Endothelial cell of umbilical vein (primary cell): ENCODE measurements at regions not wholly inside any gene's neighbourhood (a gene's known extent, or its start where the extent isn't known, plus 50 kb on each side); places are given as distances from the start of the nearest gene placed in this dataset.
"Not testable (repeated sequence)": the region's sequence is repeated elsewhere in the genome, so short reads cannot be mapped to it uniquely, and the experiment has no call there.

ENCODE experiments used
- BruUV-seq: library from RNA; stranded (reverse); fragments of 400-500 nt; replicated peaks from 2 replicates; lab custom pipeline; 2021; lab: Mats Ljungman, UMichigan
- CTCF ChIA-PET: fragments of 300-600, 350-600 bp; sonication (Branson Sonifier 250); formaldehyde crosslinking; loops from one replicate; lab custom pipeline; 2021; ENCODE audit warnings: antibody characterized with exemption, inconsistent platforms; lab: Charles Lee
- POLR2A ChIA-PET: fragments of 300-600, 350-600 bp; sonication (Branson Sonifier 250); formaldehyde crosslinking; loops from one replicate; lab custom pipeline; 2021; ENCODE audit warnings: antibody characterized with exemption, inconsistent platforms; lab: Charles Lee
- DNase-seq: peaks from one replicate; pipeline ENCODE4 v3.0.0-alpha.2; 2011; ENCODE audit warnings: low read depth, low spot score
- FAIRE-seq: peaks from 2 replicates; lab custom pipeline; 2011; peaks lifted over from hg19 to GRCh38; lab: Jason Lieb, UNC
- H2AFZ ChIP-seq: 2 replicates; pipeline ENCODE4 v1.6.0; 2012; ENCODE audit warnings: low read depth, low read length, control low read depth, inconsistent platforms
- H3K27ac ChIP-seq: 2 replicates; pipeline ENCODE4 v1.5.1; 2011; ENCODE audit warnings: low read depth, mild to moderate bottlenecking, control low read depth, low read length, moderate library complexity; ENCODE audit not compliant: insufficient read depth
- H3K27me3 ChIP-seq, 2 experiments: 2 replicates each; pipeline versions ENCODE4 v1.6.0 to v1.6.1; 2011; ENCODE audit warnings: low read length in 2 of 2, mixed read lengths in 1 of 2; ENCODE audit not compliant: control insufficient read depth in 2 of 2, insufficient read depth in 2 of 2
- H3K36me3 ChIP-seq, 2 experiments: 2 replicates in 1 of 2; 3 replicates in 1 of 2; pipeline ENCODE4 v1.5.1; 2011; ENCODE audit warnings: low read length in 2 of 2, mild to moderate bottlenecking in 1 of 2, moderate library complexity in 1 of 2; ENCODE audit not compliant: control insufficient read depth in 2 of 2, insufficient read depth in 2 of 2; ENCODE audit errors: extremely low read depth in 1 of 2
- H3K4me1 ChIP-seq: 3 replicates; pipeline ENCODE4 v1.5.1; 2011; ENCODE audit warnings: mild to moderate bottlenecking, low read length; ENCODE audit not compliant: control insufficient read depth, insufficient read depth; ENCODE audit errors: extremely low read depth
- H3K4me2 ChIP-seq: 2 replicates; pipeline ENCODE4 v1.6.1; 2011; ENCODE audit warnings: low read length, control low read depth, mixed read lengths; ENCODE audit not compliant: insufficient read depth
- H3K4me3 ChIP-seq, 3 experiments: fragments of 200-600 bp in 1 of 3; sonication (generic), shearing (Covaris generic) in 1 of 3; replicated peaks in 1 of 3; 2 replicates each; pipeline ENCODE4 v1.5.1; 2011 to 2016; ENCODE audit warnings: control low read depth in 3 of 3, low read length in 3 of 3, mild to moderate bottlenecking in 2 of 3, inconsistent platforms in 1 of 3, low read depth in 1 of 3, moderate library complexity in 1 of 3; ENCODE audit not compliant: insufficient read depth in 1 of 3
- H3K79me2 ChIP-seq: 2 replicates; pipeline ENCODE4 v1.6.0; 2012; ENCODE audit warnings: low read length, inconsistent platforms; ENCODE audit not compliant: control insufficient read depth, insufficient read depth
- H3K9ac ChIP-seq: replicated peaks from 2 replicates; pipeline ENCODE3; 2011; ENCODE audit warnings: low read length, control low read depth; ENCODE audit not compliant: insufficient read depth; ENCODE audit errors: extremely low read depth
- H3K9me1 ChIP-seq: replicated peaks from 3 replicates; pipeline ENCODE4 v1.6.0; 2011; ENCODE audit warnings: mild to moderate bottlenecking, low read length; ENCODE audit not compliant: control insufficient read depth, insufficient read depth; ENCODE audit errors: extremely low read depth
- H3K9me3 ChIP-seq: replicated peaks from 2 replicates; pipeline ENCODE4 v1.5.1; 2012; ENCODE audit warnings: low read length, inconsistent platforms; ENCODE audit not compliant: control insufficient read depth, insufficient read depth
- H4K20me1 ChIP-seq: replicated peaks from 2 replicates; pipeline ENCODE3; 2011; ENCODE audit warnings: mild to moderate bottlenecking, low read length; ENCODE audit not compliant: control insufficient read depth, insufficient read depth; ENCODE audit errors: extremely low read depth
- EZH2 ChIP-seq: IDR thresholded peaks from 2 replicates; pipeline ENCODE4 v1.6.1; 2012; ENCODE audit warnings: borderline replicate concordance, low read depth, mild to moderate bottlenecking, moderate library complexity, low read length, inconsistent platforms; ENCODE audit not compliant: severe bottlenecking
- FOS ChIP-seq: IDR thresholded peaks from 2 replicates; pipeline ENCODE4 v1.6.1; 2011; ENCODE audit warnings: mild to moderate bottlenecking, low read length, moderate library complexity, borderline replicate concordance; ENCODE audit not compliant: insufficient read depth
- POLR2AphosphoS5 ChIP-seq: IDR thresholded peaks from 2 replicates; pipeline ENCODE4 v1.6.1; 2012; ENCODE audit warnings: low read depth, mild to moderate bottlenecking, control low read depth, low read length, moderate library complexity; ENCODE audit not compliant: insufficient read depth
- dilution Hi-C: fragments of 300-500 bp; cut with MboI; formaldehyde crosslinking; loops from one replicate; pipeline ENCODE4 v1.15.0; 2019; ENCODE audit warnings: low sequenced_read_pairs; ENCODE audit not compliant: extremely low pct_ligation_motif_present
- intact Hi-C: fragments of 100-400 bp; cut with micrococcal nuclease; formaldehyde crosslinking; loops from one replicate; pipeline ENCODE4 v1.10.0; 2022
- TF ChIP-seq, protein P1 (sequence below), 2 donors: IDR thresholded peaks; 1 replicate in 1 of 2; 2 replicates in 1 of 2; pipeline ENCODE4 v1.5.1; 2011; ENCODE audit warnings: low read length in 2 of 2, mild to moderate bottlenecking in 2 of 2, moderate library complexity in 2 of 2, control low read depth in 1 of 2, inconsistent platforms in 1 of 2, low read depth in 1 of 2; ENCODE audit not compliant: insufficient read depth in 1 of 2; ENCODE audit errors: extremely low read depth in 1 of 2

DNA sequence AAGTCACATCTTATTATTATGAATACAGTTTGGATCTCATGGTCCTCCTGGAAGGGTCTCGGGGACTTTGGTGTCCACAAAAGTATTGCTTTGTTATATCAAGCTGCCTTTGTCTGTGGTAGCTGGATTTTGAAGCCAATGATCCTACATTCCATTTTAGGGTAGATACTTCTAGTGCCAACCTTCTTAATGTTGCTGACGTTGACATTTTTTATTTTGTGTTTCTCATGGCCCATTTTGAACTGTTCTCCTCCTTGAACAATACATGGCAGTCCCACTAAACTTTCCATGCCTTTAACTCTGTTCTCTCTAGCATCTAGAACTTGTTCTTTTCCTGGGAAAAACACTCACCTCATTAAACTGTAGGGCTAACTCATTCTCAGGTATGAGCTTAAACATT is 425.8 kb downstream of the KCTD16 start:
- Histone ChIP-seq H3K4me1 (no peaks in the 10 kb centered on the region), H3K36me3 (no peaks in the 10 kb centered on the region), H4K20me1 (no peaks in the 10 kb centered on the region), H2AFZ (no peak overlapping the region), H3K9ac (no peak overlapping the region), H3K4me2 (no peak overlapping the region), H3K79me2 (no peaks in the 10 kb centered on the region), H3K9me3 (no peaks in the 10 kb centered on the region), H3K27me3 (no peaks in the 10 kb centered on the region), H3K9me1 (no peaks in the 10 kb centered on the region), H3K27ac (no peak overlapping the region), H3K4me3 (no peak overlapping the region)
- no TSS peak for BruUV-seq
- intact Hi-C loops (no loop called here), dilution Hi-C loops (no loop called here)
- CTCF ChIA-PET = no interaction called here
- TF ChIP-seq FOS (no peak), EZH2 (no peak)
- POLR2A ChIA-PET = no interaction called here
- no peak for FAIRE-seq
- no peak for DNase-seq

DNA sequence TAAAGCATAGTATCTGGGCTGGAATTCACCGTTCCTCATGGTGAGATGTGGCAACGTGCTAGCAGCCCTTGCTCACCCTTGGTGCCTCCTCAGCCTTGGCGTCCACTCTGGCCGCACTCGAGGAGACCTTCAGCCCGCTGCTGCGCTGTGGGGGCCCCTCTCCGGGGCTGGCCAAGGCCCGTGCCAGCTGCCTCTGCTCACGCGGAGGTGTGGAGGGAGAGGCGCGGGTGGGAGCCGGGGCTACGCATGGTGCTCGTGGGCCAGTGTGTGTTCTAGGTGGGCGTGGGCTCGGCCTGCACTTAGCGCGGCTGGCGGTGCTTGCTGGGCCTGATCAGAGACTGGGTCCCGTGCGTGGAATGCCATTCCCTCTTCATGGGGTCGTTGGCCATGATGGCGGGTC is 424.2 kb downstream of the KCTD16 start:
- DNase-seq (no peak), FAIRE-seq (no peak)
- intact Hi-C loops (no loop called here), dilution Hi-C loops (no loop called here)
- no peaks in the 10 kb centered on the region for H4K20me1 ChIP-seq
- no peak overlapping the region for H3K27ac ChIP-seq
- H3K9me1 ChIP-seq = no peaks in the 10 kb centered on the region
- H3K4me1 ChIP-seq = no peaks in the 10 kb centered on the region
- no peaks in the 10 kb centered on the region for H3K36me3 ChIP-seq
- CTCF ChIA-PET = no interaction called here
- H3K4me2 ChIP-seq = no peak overlapping the region
- H3K27me3 ChIP-seq = no peaks in the 10 kb centered on the region
- no peaks in the 10 kb centered on the region for H3K79me2 ChIP-seq
- H3K9ac ChIP-seq = no peak overlapping the region
- H2AFZ ChIP-seq = no peak overlapping the region
- no peaks in the 10 kb centered on the region for H3K9me3 ChIP-seq
- TF ChIP-seq EZH2 = no peak
- no peak for TF ChIP-seq POLR2AphosphoS5
- no peak for TF ChIP-seq FOS
- TF ChIP-seq, protein P1, sequence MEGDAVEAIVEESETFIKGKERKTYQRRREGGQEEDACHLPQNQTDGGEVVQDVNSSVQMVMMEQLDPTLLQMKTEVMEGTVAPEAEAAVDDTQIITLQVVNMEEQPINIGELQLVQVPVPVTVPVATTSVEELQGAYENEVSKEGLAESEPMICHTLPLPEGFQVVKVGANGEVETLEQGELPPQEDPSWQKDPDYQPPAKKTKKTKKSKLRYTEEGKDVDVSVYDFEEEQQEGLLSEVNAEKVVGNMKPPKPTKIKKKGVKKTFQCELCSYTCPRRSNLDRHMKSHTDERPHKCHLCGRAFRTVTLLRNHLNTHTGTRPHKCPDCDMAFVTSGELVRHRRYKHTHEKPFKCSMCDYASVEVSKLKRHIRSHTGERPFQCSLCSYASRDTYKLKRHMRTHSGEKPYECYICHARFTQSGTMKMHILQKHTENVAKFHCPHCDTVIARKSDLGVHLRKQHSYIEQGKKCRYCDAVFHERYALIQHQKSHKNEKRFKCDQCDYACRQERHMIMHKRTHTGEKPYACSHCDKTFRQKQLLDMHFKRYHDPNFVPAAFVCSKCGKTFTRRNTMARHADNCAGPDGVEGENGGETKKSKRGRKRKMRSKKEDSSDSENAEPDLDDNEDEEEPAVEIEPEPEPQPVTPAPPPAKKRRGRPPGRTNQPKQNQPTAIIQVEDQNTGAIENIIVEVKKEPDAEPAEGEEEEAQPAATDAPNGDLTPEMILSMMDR (IDR thresholded peaks at IDR 0.05; ENCODE audit: extremely low read depth in 1 of 2, insufficient read depth in 1 of 2, low read depth in 1 of 2, low read length in 2 of 2) = no peak
- BruUV-seq = no TSS peak
- H3K4me3 ChIP-seq = no peak overlapping the region
- POLR2A ChIA-PET = no interaction called here

DNA sequence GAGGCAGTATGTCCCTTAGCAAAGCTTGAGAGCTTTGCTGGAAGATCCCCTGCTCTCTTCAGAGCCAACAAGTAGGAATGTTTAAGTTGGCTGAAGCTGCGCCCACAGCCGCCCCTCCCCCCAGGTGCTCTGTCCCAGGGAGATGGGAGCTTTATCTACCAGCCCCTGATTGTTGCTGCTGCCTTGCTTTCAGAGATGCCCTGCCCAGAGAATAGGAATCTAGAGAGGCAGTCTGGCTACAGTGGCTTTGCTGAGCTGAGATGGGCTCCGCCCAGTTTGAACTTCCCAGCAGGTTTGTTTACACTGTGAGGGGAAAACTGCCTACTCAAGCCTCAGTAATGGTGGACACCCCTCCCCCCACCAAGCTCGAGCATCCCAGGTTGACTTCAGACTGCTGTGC is 423.6 kb downstream of the KCTD16 start:
- H3K27me3 ChIP-seq, H3K9ac ChIP-seq, intact Hi-C loops, H3K79me2 ChIP-seq, DNase-seq, dilution Hi-C loops, CTCF ChIA-PET, POLR2A ChIA-PET, BruUV-seq, H3K36me3 ChIP-seq, H4K20me1 ChIP-seq, H3K4me3 ChIP-seq, H2AFZ ChIP-seq, H3K4me2 ChIP-seq, H3K27ac ChIP-seq, H3K9me3 ChIP-seq, FAIRE-seq, H3K4me1 ChIP-seq, H3K9me1 ChIP-seq: not testable (repeated sequence)
